ENCODE measurements at regions not wholly inside any gene's neighbourhood (a gene's known extent, or its start where the extent isn't known, plus 50 kb on each side); places are given as distances from the start of the nearest gene placed in this dataset.

DNA sequence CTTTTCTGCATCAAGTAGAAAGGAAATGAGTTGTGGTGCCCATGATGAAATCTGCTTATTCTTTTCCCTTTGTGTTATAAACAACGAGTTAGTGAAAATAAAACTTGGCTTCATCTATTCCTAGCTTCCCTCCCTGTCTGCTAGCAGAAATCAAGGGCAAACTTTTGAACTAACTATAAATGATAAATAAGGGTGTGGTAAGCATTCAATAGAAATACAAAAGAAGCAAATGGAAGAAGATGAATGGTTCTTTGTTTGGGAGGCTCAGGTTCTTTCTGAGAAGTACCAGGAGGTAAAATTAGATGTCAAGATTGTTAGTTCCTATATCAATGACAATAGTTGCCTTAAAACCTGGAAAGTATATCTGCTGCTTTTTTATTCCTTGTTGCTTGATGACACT is 275.3 kb upstream of the PRR20A start:
- no peak overlapping the region for H3K27ac ChIP-seq (ENCODE audit: low read depth, low read length)
- H3K9me3 ChIP-seq (ENCODE audit: low read length), result no peaks in the 10 kb centered on the region
- no peaks in the 10 kb centered on the region for H3K27me3 Mint-ChIP-seq
- H3K4me3 ChIP-seq (ENCODE audit: low read length), result no peak overlapping the region
- peaks cover 2 to 16% (median 11%) of the 10 kb centered on the region in 5 donors for H3K9me3 Mint-ChIP-seq
- no peak overlapping the region for H3K4me3 Mint-ChIP-seq
- ChIA-PET CTCF (no interaction called here), POLR2A (no interaction called here)
- no peaks in the 10 kb centered on the region for H3K4me1 Mint-ChIP-seq
- no peak for DNase-seq
- no peaks in the 10 kb centered on the region for H3K36me3 Mint-ChIP-seq
- no peaks in the 10 kb centered on the region for H3K27me3 ChIP-seq (ENCODE audit: insufficient read depth, low read length, poor library complexity, severe bottlenecking)
- no peaks in the 10 kb centered on the region for H3K4me1 ChIP-seq (ENCODE audit: insufficient read depth, low read length)
- H3K36me3 ChIP-seq (ENCODE audit: insufficient read depth, low read length), result no peaks in the 10 kb centered on the region
- H3K27ac Mint-ChIP-seq, result no peak overlapping the region

- POLR2A ChIA-PET, result no interaction called here
- H3K4me3 Mint-ChIP-seq, result no peak overlapping the region
- Histone ChIP-seq H3K27me3 (ENCODE audit: insufficient read depth, low read length, poor library complexity, severe bottlenecking) (no peaks in the 10 kb centered on the region), H3K4me3 (ENCODE audit: low read length) (no peak overlapping the region), H3K9me3 (ENCODE audit: low read length) (no peaks in the 10 kb centered on the region), H3K4me1 (ENCODE audit: insufficient read depth, low read length) (no peaks in the 10 kb centered on the region), H3K27ac (ENCODE audit: low read depth, low read length) (no peak overlapping the region), H3K36me3 (ENCODE audit: insufficient read depth, low read length) (no peaks in the 10 kb centered on the region)
- H3K36me3 Mint-ChIP-seq, result no peaks in the 10 kb centered on the region
- peaks cover 0 to 9% (median 5%) of the 10 kb centered on the region in 5 donors for H3K9me3 Mint-ChIP-seq
- no peak for DNase-seq
- H3K27ac Mint-ChIP-seq, result no peak overlapping the region
- H3K27me3 Mint-ChIP-seq, result no peaks in the 10 kb centered on the region
- CTCF ChIA-PET, result no interaction called here
- H3K4me1 Mint-ChIP-seq, result no peaks in the 10 kb centered on the region
Observed at GRCh38 chr13:56869671-56870070, 271.0 kb upstream of the PRR20A start.

DNA sequence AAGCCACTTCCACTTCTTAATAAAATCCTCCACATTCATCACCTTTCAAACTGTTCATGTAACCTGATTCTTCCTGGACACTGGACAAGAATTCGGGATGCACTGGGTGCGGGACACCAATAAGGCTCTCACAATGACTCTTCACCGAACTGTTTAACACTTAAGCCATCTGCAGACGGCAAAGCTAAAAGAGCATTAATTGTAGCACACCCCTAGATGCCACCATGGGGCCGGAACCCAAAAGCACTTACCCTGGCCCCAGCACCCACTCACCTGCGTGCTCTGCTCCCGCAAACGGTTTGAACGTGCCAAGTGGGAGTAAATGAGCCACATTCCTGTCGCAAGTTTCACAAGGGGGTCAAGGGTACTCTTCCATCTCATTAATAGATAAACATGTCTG is 254.3 kb upstream of the PRR20A start:
- CTCF ChIA-PET, result no interaction called here
- Histone ChIP-seq H3K36me3 (ENCODE audit: insufficient read depth, low read length) (no peaks in the 10 kb centered on the region), H3K27me3 (ENCODE audit: insufficient read depth, low read length, poor library complexity, severe bottlenecking) (no peaks in the 10 kb centered on the region), H3K4me1 (ENCODE audit: insufficient read depth, low read length) (no peaks in the 10 kb centered on the region), H3K9me3 (ENCODE audit: low read length) (no peaks in the 10 kb centered on the region), H3K27ac (ENCODE audit: low read depth, low read length) (no peak overlapping the region), H3K4me3 (ENCODE audit: low read length) (no peak overlapping the region)
- Mint-ChIP-seq H3K27ac (no peak overlapping the region), H3K9me3 (peaks cover 5 to 26% (median 9%) of the 10 kb centered on the region in 5 donors), H3K36me3 (no peaks in the 10 kb centered on the region), H3K27me3 (no peaks in the 10 kb centered on the region), H3K4me1 (no peaks in the 10 kb centered on the region), H3K4me3 (no peak overlapping the region)
- no peak for DNase-seq
- POLR2A ChIA-PET, result no interaction called here

- Histone ChIP-seq H3K4me1 (ENCODE audit: insufficient read depth, low read length) (no peaks in the 10 kb centered on the region), H3K4me3 (ENCODE audit: low read length) (no peak overlapping the region), H3K36me3 (ENCODE audit: insufficient read depth, low read length) (no peaks in the 10 kb centered on the region), H3K27me3 (ENCODE audit: insufficient read depth, low read length, poor library complexity, severe bottlenecking) (no peaks in the 10 kb centered on the region), H3K27ac (ENCODE audit: low read depth, low read length) (no peak overlapping the region), H3K9me3 (ENCODE audit: low read length) (no peaks in the 10 kb centered on the region)
- Mint-ChIP-seq H3K4me1 (no peaks in the 10 kb centered on the region), H3K27ac (no peak overlapping the region), H3K36me3 (no peaks in the 10 kb centered on the region), H3K4me3 (no peak overlapping the region), H3K9me3 (peaks cover 3 to 32% (median 4%) of the 10 kb centered on the region in 5 donors), H3K27me3 (no peaks in the 10 kb centered on the region)
- POLR2A ChIA-PET, result no interaction called here
- no peak for DNase-seq
- CTCF ChIA-PET, result no interaction called here
Observed at GRCh38 chr13:56888455-56888854, 252.3 kb upstream of the PRR20A start.

- CTCF ChIA-PET, result no interaction called here
- no peaks in the 10 kb centered on the region for H3K9me3 ChIP-seq (ENCODE audit: low read length)
- no peaks in the 10 kb centered on the region for H3K4me1 Mint-ChIP-seq
- DNase-seq, result no peak
- POLR2A ChIA-PET, result no interaction called here
- H3K27me3 ChIP-seq (ENCODE audit: insufficient read depth, low read length, poor library complexity, severe bottlenecking), result no peaks in the 10 kb centered on the region
- H3K36me3 Mint-ChIP-seq, result no peaks in the 10 kb centered on the region
- H3K27ac Mint-ChIP-seq, result no peak overlapping the region
- H3K4me1 ChIP-seq (ENCODE audit: insufficient read depth, low read length), result no peaks in the 10 kb centered on the region
- no peak overlapping the region for H3K4me3 Mint-ChIP-seq
- H3K9me3 Mint-ChIP-seq, result peaks cover 0 to 41% (median 5%) of the 10 kb centered on the region in 5 donors
- H3K27ac ChIP-seq (ENCODE audit: low read depth, low read length), result no peak overlapping the region
- no peaks in the 10 kb centered on the region for H3K36me3 ChIP-seq (ENCODE audit: insufficient read depth, low read length)
- no peak overlapping the region for H3K4me3 ChIP-seq (ENCODE audit: low read length)
- H3K27me3 Mint-ChIP-seq, result no peaks in the 10 kb centered on the region
Observed at GRCh38 chr13:56893843-56894242, 246.9 kb upstream of the PRR20A start.

GRCh38 chr13:56900549-56901279 is 240.0 kb upstream of the PRR20A start:
- no peak for DNase-seq
- peaks cover 0 to 17% (median 11%) of the 10 kb centered on the region in 5 donors for H3K9me3 Mint-ChIP-seq
- H3K27me3 ChIP-seq (ENCODE audit: insufficient read depth, low read length, poor library complexity, severe bottlenecking), result no peaks in the 10 kb centered on the region
- H3K27ac ChIP-seq (ENCODE audit: low read depth, low read length), result no peak overlapping the region
- H3K4me3 Mint-ChIP-seq, result no peak overlapping the region
- no peaks in the 10 kb centered on the region for H3K36me3 Mint-ChIP-seq
- CTCF ChIA-PET, result no interaction called here
- no peaks in the 10 kb centered on the region for H3K9me3 ChIP-seq (ENCODE audit: low read length)
- no peak overlapping the region for H3K4me3 ChIP-seq (ENCODE audit: low read length)
- H3K36me3 ChIP-seq (ENCODE audit: insufficient read depth, low read length), result no peaks in the 10 kb centered on the region
- POLR2A ChIA-PET, result no interaction called here
- no peaks in the 10 kb centered on the region for H3K27me3 Mint-ChIP-seq
- no peaks in the 10 kb centered on the region for H3K4me1 Mint-ChIP-seq
- no peaks in the 10 kb centered on the region for H3K4me1 ChIP-seq (ENCODE audit: insufficient read depth, low read length)
- no peak overlapping the region for H3K27ac Mint-ChIP-seq

- ChIA-PET POLR2A (no interaction called here), CTCF (no interaction called here)
- no peaks in the 10 kb centered on the region for H3K4me1 ChIP-seq (ENCODE audit: insufficient read depth, low read length)
- DNase-seq, result no peak
- no peaks in the 10 kb centered on the region for H3K27me3 ChIP-seq (ENCODE audit: insufficient read depth, low read length, poor library complexity, severe bottlenecking)
- no peak overlapping the region for H3K4me3 ChIP-seq (ENCODE audit: low read length)
- no peak overlapping the region for H3K27ac ChIP-seq (ENCODE audit: low read depth, low read length)
- H3K27ac Mint-ChIP-seq, result no peak overlapping the region
- H3K4me3 Mint-ChIP-seq, result no peak overlapping the region
- H3K9me3 ChIP-seq (ENCODE audit: low read length), result no peaks in the 10 kb centered on the region
- no peaks in the 10 kb centered on the region for H3K4me1 Mint-ChIP-seq
- H3K27me3 Mint-ChIP-seq, result no peaks in the 10 kb centered on the region
- H3K36me3 ChIP-seq (ENCODE audit: insufficient read depth, low read length), result no peaks in the 10 kb centered on the region
- peaks cover 0 to 14% (median 11%) of the 10 kb centered on the region in 5 donors for H3K9me3 Mint-ChIP-seq
- H3K36me3 Mint-ChIP-seq, result no peaks in the 10 kb centered on the region
Observed at GRCh38 chr13:56902276-56902675, 238.4 kb upstream of the PRR20A start.

- ChIA-PET CTCF (no interaction called here), POLR2A (no interaction called here)
- no peaks in the 10 kb centered on the region for H3K36me3 ChIP-seq (ENCODE audit: insufficient read depth, low read length)
- no peak for DNase-seq
- no peaks in the 10 kb centered on the region for H3K4me1 ChIP-seq (ENCODE audit: insufficient read depth, low read length)
- H3K9me3 ChIP-seq (ENCODE audit: low read length), result no peaks in the 10 kb centered on the region
- Mint-ChIP-seq H3K27ac (no peak overlapping the region), H3K36me3 (no peaks in the 10 kb centered on the region), H3K9me3 (peaks cover 0 to 27% (median 10%) of the 10 kb centered on the region in 5 donors), H3K4me1 (no peaks in the 10 kb centered on the region), H3K27me3 (no peaks in the 10 kb centered on the region), H3K4me3 (no peak overlapping the region)
- no peak overlapping the region for H3K27ac ChIP-seq (ENCODE audit: low read depth, low read length)
- H3K27me3 ChIP-seq (ENCODE audit: insufficient read depth, low read length, poor library complexity, severe bottlenecking), result no peaks in the 10 kb centered on the region
- no peak overlapping the region for H3K4me3 ChIP-seq (ENCODE audit: low read length)
Observed at GRCh38 chr13:56903710-56904282, 236.9 kb upstream of the PRR20A start.

Data from CD8-positive, alpha-beta memory T cell (primary cell).